Prostate gland (tissue), 2 donors: ENCODE measurements at regions not wholly inside any gene's neighbourhood (a gene's known extent, or its start where the extent isn't known, plus 50 kb on each side); places are given as distances from the start of the nearest gene placed in this dataset.

Experiments
- DNase-seq: peaks from one replicate; pipeline ENCODE4 v3.0.0-alpha.2; 2019; ENCODE audit warnings: low spot score
- H3K27ac ChIP-seq, 2 donors: fragments of 200-600 bp; sonication (generic); 2 replicates each; pipeline ENCODE4 v1.5.1; 2017 to 2019
- H3K27me3 ChIP-seq: fragments of 200-600 bp; sonication (generic); replicated peaks from 2 replicates; pipeline ENCODE4 v1.5.1; 2019; ENCODE audit not compliant: insufficient read depth
- H3K36me3 ChIP-seq, 2 donors: fragments of 200-600 bp; sonication (generic); 1 replicate in 1 of 2; 2 replicates in 1 of 2; pipeline versions ENCODE4 v1.5.1 to v1.8.1; 2017 to 2019
- H3K4me1 ChIP-seq: fragments of 200-600 bp; sonication (generic); replicated peaks from 2 replicates; pipeline ENCODE4 v1.5.1; 2019
- H3K4me3 ChIP-seq, 2 donors: fragments of 200-600 bp; sonication (generic); 2 replicates each; pipeline ENCODE4 v1.5.1; 2017 to 2019
- H3K9me3 ChIP-seq: fragments of 200-600 bp; sonication (generic); 2 replicates; pipeline ENCODE4 v1.5.1; 2017
- POLR2A ChIP-seq: fragments of 450-650 bp; IDR thresholded peaks from one replicate; pipeline ENCODE4 v1.6.1; 2016; ENCODE audit warnings: antibody characterized with exemption, mild to moderate bottlenecking
- POLR2AphosphoS5 ChIP-seq: sonication (generic); formaldehyde crosslinking; IDR thresholded peaks from one replicate; pipeline ENCODE4 v1.6.1; 2017; ENCODE audit warnings: antibody characterized with exemption
- WGBS: methylation state at CpG from one replicate; pipeline ENCODE4 v1.1.5; 2018; 5-methylcytosine and 5-hydroxymethylcytosine counted together
- intact Hi-C: fragments of 100-400 bp; cut with DNase I; formaldehyde crosslinking; loops from one replicate; pipeline ENCODE4 v1.14.2; 2022
- TF ChIP-seq, protein P1 (sequence below), 4 experiments: fragments of 200-600 bp in 2 of 4; fragments of 450-650 bp in 2 of 4; sonication (generic) in 2 of 4; IDR thresholded peaks; 1 replicate in 3 of 4; 2 replicates in 1 of 4; pipeline ENCODE4 v1.5.1; 2016 to 2019; ENCODE audit warnings: antibody characterized with exemption in 4 of 4, mild to moderate bottlenecking in 2 of 4, moderate library complexity in 2 of 4

GRCh38 chr4:120406960-120407359 is 340.3 kb upstream of the MAD2L1 start:
- intact Hi-C loops, result no loop called here
- Histone ChIP-seq H3K27ac (no peak overlapping the region), H3K4me1 (no peaks in the 10 kb centered on the region), H3K4me3 (no peak overlapping the region), H3K9me3 (no peaks in the 10 kb centered on the region), H3K36me3 (no peaks in the 10 kb centered on the region), H3K27me3 (no peaks in the 10 kb centered on the region)
- TF ChIP-seq, protein P1, sequence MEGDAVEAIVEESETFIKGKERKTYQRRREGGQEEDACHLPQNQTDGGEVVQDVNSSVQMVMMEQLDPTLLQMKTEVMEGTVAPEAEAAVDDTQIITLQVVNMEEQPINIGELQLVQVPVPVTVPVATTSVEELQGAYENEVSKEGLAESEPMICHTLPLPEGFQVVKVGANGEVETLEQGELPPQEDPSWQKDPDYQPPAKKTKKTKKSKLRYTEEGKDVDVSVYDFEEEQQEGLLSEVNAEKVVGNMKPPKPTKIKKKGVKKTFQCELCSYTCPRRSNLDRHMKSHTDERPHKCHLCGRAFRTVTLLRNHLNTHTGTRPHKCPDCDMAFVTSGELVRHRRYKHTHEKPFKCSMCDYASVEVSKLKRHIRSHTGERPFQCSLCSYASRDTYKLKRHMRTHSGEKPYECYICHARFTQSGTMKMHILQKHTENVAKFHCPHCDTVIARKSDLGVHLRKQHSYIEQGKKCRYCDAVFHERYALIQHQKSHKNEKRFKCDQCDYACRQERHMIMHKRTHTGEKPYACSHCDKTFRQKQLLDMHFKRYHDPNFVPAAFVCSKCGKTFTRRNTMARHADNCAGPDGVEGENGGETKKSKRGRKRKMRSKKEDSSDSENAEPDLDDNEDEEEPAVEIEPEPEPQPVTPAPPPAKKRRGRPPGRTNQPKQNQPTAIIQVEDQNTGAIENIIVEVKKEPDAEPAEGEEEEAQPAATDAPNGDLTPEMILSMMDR (IDR thresholded peaks at IDR 0.05), result no peak
- no peak for TF ChIP-seq POLR2AphosphoS5
- TF ChIP-seq POLR2A, result no peak
- DNase-seq, result no peak

GRCh38 chr4:120403296-120403695 is 336.6 kb upstream of the MAD2L1 start:
- 91% methylated on average over 2 of the region's 2 CpGs for WGBS
- no peak for DNase-seq
- H3K9me3 ChIP-seq, result no peaks in the 10 kb centered on the region
- TF ChIP-seq POLR2A (no peak), POLR2AphosphoS5 (no peak)
- TF ChIP-seq, protein P1 (IDR thresholded peaks at IDR 0.05), result no peak
- intact Hi-C loops, result no loop called here
- no peaks in the 10 kb centered on the region for H3K36me3 ChIP-seq
- H3K4me1 ChIP-seq, result no peaks in the 10 kb centered on the region
- H3K4me3 ChIP-seq, result no peak overlapping the region
- no peaks in the 10 kb centered on the region for H3K27me3 ChIP-seq
- no peak overlapping the region for H3K27ac ChIP-seq

DNA sequence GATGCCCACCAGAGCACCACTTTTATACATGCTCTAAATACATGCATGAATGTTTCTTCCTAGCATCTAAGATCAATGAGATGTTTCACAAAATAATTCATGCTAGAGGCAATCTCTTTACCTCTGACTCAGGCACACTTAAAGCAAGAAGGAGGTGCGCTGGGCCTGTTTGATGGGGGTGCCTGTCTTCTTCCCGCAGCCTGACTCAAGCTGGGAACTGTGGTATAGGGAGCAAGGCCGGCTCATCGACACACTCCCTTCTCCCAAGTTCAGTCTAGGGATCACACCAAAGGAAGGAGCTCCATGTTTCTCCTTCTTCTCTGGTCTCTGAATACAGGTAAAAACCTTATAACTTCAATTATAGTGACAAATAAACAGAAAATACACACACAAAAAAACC is 333.8 kb upstream of the MAD2L1 start:
- 88% methylated on average over 4 of the region's 4 CpGs for WGBS
- intact Hi-C loops, result no loop called here
- Histone ChIP-seq H3K4me1 (no peaks in the 10 kb centered on the region), H3K4me3 (no peak overlapping the region), H3K9me3 (no peaks in the 10 kb centered on the region), H3K27ac (no peak overlapping the region), H3K27me3 (no peaks in the 10 kb centered on the region), H3K36me3 (no peaks in the 10 kb centered on the region)
- no peak for TF ChIP-seq POLR2AphosphoS5
- DNase-seq, result no peak

GRCh38 chr4:120399826-120400225 is 333.2 kb upstream of the MAD2L1 start:
- Histone ChIP-seq H3K27me3 (no peaks in the 10 kb centered on the region), H3K9me3 (no peaks in the 10 kb centered on the region), H3K36me3 (no peaks in the 10 kb centered on the region), H3K4me1 (no peaks in the 10 kb centered on the region), H3K4me3 (no peak overlapping the region), H3K27ac (no peak overlapping the region)
- intact Hi-C loops, result no loop called here
- TF ChIP-seq, protein P1 (IDR thresholded peaks at IDR 0.05), result no peak
- no peak for TF ChIP-seq POLR2A
- TF ChIP-seq POLR2AphosphoS5, result no peak
- no peak for DNase-seq
- 97% methylated on average over 1 of the region's 1 CpG for WGBS

DNA sequence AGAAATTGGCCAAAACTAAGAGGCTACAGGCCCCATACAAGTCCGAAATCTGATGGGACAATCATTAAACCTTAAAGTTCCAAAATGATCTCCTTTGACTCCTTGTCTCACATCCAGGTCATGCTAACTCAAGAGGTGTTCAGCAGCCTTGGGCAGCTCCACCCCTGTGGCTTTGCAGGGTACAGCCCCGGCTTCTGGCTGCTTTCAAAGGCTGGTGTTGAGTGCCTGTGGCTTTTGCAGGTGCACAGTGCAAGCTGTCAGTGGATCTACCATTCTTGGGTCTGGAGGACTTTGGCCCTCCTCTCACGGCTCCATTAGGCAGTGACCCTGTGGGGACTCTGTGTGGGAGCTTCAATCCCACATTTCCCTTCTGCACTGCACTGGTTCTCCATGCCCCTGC is 329.1 kb upstream of the MAD2L1 start:
- Histone ChIP-seq H3K36me3 (no peaks in the 10 kb centered on the region), H3K4me3 (no peak overlapping the region), H3K27me3 (no peaks in the 10 kb centered on the region), H3K4me1 (no peaks in the 10 kb centered on the region), H3K27ac (no peak overlapping the region), H3K9me3 (no peaks in the 10 kb centered on the region)
- intact Hi-C loops, result no loop called here
- no peak for TF ChIP-seq POLR2A
- no peak for TF ChIP-seq POLR2AphosphoS5
- TF ChIP-seq, protein P1 (IDR thresholded peaks at IDR 0.05), result no peak
- no peak for DNase-seq
- 87% methylated on average over 3 of the region's 3 CpGs for WGBS

GRCh38 chr4:120355881-120356280 is 289.2 kb upstream of the MAD2L1 start:
- no peak for TF ChIP-seq POLR2A
- no peak for TF ChIP-seq POLR2AphosphoS5
- Histone ChIP-seq H3K27ac (no peak overlapping the region), H3K4me3 (no peak overlapping the region), H3K9me3 (no peaks in the 10 kb centered on the region), H3K27me3 (no peaks in the 10 kb centered on the region), H3K4me1 (no peaks in the 10 kb centered on the region), H3K36me3 (no peaks in the 10 kb centered on the region)
- no peak for DNase-seq
- intact Hi-C loops, result no loop called here
